GM20000 (cell line): ENCODE measurements at regions not wholly inside any gene's neighbourhood (a gene's known extent, or its start where the extent isn't known, plus 50 kb on each side); places are given as distances from the start of the nearest gene placed in this dataset.

Experiments
- DNase-seq: peaks from one replicate; pipeline ENCODE4 v3.0.0; 2012; ENCODE audit warnings: low spot score
- CTCF ChIP-seq: IDR thresholded peaks from 2 replicates; pipeline ENCODE4 v1.5.1; 2012; ENCODE audit warnings: mild to moderate bottlenecking, control low read depth; ENCODE audit errors: extremely low read depth, missing control alignments

DNA sequence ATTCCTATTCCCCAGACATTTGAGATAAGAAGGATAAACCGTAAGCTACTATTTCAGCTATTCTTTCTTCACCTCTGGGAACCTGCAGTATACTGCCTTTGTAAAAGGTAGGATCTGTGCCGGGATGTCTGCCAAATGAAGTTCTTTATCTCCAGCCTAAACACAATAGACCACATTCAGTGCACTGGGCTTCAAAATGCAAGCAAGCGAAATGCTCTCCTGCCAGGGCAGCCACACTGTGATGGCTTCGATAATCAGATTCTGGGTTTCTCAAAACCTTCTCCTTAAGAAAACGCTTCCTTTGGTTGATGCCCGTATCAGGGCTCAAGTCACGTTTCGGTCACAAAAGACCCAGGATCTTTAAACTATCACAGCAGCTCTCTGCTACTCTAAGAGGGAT lies 299.5 kb upstream of the B3GAT1 start:
- no peak for DNase-seq
- no peak for TF ChIP-seq CTCF

DNA sequence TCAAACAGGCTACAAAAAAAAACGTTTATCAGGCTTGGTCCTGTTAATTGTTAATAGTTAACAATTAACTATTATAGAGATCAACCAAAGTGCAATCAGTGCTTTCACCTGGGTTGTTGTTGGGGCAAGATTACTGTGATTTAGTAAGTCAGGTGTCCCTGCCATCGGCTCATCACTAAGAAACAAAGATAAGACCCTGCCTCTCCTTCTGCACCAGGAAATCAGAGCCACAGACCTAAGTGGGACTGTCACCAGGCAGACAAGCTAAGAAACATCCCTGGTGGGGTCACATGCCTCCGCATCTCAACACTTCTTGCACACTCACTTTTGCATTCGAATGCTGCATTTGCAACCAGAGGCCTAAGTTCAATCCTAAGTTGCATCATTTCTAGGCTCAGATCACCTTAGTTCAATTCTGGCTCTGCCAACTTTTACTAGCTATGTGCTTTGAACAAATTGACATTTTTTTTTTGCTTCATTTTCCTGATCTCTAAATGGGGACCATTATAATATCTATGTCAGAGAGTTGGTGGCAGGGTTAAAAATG lies 298.9 kb upstream of the B3GAT1 start:
- no peak for TF ChIP-seq CTCF
- no peak for DNase-seq

GRCh38 chr11:134705858-134706257 lies 293.8 kb upstream of the B3GAT1 start:
- TF ChIP-seq CTCF: no peak
- DNase-seq: no peak

GRCh38 chr11:134702827-134703226 lies 290.8 kb upstream of the B3GAT1 start:
- no peak for TF ChIP-seq CTCF
- DNase-seq: no peak

DNA sequence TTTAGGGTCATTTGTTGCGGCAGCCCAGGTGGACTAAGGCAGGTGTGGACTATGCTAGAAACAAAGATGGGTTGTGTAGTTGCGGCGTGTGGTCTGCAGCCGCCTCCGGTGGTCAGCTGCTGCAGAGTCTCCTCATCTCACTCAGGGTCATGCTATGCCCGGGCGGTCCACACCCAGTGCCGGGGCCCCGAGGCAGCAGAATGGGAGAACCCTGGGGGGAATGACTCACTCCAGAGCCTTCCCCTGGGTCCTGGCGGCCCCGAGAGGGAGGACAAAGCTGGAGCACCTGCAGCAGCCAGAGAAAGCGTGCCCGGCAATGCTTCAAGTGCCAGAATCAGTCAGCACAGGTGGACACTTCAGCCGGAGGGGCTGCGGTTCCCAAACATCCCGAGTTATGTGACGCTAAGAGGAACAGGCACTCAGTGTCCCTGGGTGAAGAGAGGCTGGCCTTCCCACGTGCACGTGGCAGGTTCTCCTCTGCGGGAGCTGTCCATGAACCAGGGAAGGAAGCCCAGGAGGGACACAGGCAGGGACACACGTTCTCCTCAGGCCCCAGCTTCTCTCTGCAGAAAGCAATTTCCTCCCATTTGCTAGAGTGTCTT lies 289.6 kb upstream of the B3GAT1 start:
- DNase-seq: no peak

DNA sequence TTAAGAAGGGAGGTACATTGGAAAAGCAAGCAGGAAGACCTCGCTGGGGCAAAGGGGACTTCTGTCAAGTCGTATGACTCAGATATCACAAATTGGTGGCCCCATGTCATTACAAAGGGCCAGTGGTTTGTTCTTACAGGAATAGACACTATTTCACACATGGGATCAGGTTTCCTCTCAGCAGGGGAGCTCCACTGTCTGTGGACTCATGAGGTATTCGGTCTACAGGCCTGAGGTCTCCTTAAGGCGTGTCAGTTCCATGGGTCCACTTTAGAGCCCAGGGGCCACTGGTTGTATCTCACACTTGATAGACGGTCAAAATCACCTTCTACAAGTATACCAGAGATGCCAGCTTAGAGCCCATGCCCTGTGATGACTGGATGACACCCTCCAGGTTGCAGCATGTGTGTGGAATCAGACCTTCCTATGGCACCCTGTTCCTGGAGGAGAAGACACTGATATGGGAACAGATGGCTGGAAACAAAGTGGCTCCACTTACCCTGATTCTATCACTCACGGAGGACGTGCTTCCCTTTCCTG lies 288.1 kb upstream of the B3GAT1 start:
- TF ChIP-seq CTCF: no peak
- DNase-seq: no peak

More for the DNA sequence above, 289.6 kb upstream of the B3GAT1 start:
- no peak for TF ChIP-seq CTCF

DNA sequence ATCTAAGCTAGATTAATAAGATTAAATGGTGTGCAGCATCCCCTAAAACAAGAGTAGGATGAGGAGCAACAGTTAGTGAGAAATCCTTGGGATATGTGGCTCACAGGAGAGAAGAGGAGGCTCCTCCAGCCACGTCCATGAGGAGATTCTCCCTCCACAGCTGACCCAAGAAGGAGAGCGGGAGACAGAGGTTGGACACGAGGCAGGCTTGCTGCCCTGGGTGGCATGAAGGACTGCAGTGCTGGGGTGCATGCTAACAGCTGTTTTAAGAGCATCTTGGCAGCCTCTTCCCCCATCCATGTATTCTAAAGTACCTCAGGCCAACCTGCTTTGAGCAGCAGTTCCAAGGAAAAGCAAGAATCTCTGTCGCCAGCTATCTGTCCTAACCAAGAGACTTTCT lies 284.4 kb upstream of the B3GAT1 start:
- no peak for DNase-seq
- TF ChIP-seq CTCF: no peak
